ENCODE measurements at regions not wholly inside any gene's neighbourhood (a gene's known extent, or its start where the extent isn't known, plus 50 kb on each side); places are given as distances from the start of the nearest gene placed in this dataset.
"Not testable (repeated sequence)": the region's sequence is repeated elsewhere in the genome, so short reads cannot be mapped to it uniquely, and the experiment has no call there.

DNA sequence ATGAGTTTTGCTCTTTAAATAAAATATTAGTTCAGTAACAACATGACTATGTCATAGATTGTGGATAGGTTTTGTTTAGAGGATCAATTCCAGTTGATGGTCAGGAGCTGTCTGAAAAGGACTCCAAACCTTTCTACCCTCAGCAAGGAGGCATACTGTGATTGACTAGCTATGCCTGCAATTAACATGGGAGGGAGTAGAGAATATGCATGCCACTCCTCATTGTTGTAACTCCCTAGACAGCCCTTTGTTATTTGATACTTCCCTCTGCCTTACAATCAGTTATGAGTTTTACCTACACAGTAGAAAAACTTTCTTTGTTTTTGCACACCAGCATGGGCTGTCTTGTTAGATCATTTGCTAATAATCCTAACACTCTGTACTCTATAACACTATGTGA lies 1418.5 kb downstream of the KHDRBS2 start:
- Histone ChIP-seq H3K4me1 (ENCODE audit: control insufficient read depth in 2 of 3, insufficient read depth in 2 of 3, low read depth in 1 of 3, low read length in 3 of 3) (no peaks in the 10 kb centered on the region), H3K27me3 (ENCODE audit: control insufficient read depth, insufficient read depth, low read length) (no peaks in the 10 kb centered on the region), H3K9me3 (ENCODE audit: control insufficient read depth in 2 of 3, insufficient read depth in 1 of 3, low read length in 3 of 3) (no peaks in the 10 kb centered on the region), H3K36me3 (ENCODE audit: control insufficient read depth in 2 of 3, insufficient read depth in 3 of 3, low read length in 3 of 3) (no peaks in the 10 kb centered on the region), H3K4me3 (ENCODE audit: low read length in 3 of 3) (no peak overlapping the region), H3K9ac (ENCODE audit: low read length in 3 of 3) (no peak overlapping the region), H3K27ac (ENCODE audit: low read depth in 2 of 2, low read length in 2 of 2) (no peak overlapping the region)
- FAIRE-seq: no peak
- no peak for DNase-seq
- intact Hi-C loops (cut with DNase I): no loop called here
- TF ChIP-seq, protein P1, sequence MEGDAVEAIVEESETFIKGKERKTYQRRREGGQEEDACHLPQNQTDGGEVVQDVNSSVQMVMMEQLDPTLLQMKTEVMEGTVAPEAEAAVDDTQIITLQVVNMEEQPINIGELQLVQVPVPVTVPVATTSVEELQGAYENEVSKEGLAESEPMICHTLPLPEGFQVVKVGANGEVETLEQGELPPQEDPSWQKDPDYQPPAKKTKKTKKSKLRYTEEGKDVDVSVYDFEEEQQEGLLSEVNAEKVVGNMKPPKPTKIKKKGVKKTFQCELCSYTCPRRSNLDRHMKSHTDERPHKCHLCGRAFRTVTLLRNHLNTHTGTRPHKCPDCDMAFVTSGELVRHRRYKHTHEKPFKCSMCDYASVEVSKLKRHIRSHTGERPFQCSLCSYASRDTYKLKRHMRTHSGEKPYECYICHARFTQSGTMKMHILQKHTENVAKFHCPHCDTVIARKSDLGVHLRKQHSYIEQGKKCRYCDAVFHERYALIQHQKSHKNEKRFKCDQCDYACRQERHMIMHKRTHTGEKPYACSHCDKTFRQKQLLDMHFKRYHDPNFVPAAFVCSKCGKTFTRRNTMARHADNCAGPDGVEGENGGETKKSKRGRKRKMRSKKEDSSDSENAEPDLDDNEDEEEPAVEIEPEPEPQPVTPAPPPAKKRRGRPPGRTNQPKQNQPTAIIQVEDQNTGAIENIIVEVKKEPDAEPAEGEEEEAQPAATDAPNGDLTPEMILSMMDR (IDR thresholded peaks at IDR 0.05; ENCODE audit: borderline replicate concordance, extremely low read depth, insufficient read depth): no peak

DNA sequence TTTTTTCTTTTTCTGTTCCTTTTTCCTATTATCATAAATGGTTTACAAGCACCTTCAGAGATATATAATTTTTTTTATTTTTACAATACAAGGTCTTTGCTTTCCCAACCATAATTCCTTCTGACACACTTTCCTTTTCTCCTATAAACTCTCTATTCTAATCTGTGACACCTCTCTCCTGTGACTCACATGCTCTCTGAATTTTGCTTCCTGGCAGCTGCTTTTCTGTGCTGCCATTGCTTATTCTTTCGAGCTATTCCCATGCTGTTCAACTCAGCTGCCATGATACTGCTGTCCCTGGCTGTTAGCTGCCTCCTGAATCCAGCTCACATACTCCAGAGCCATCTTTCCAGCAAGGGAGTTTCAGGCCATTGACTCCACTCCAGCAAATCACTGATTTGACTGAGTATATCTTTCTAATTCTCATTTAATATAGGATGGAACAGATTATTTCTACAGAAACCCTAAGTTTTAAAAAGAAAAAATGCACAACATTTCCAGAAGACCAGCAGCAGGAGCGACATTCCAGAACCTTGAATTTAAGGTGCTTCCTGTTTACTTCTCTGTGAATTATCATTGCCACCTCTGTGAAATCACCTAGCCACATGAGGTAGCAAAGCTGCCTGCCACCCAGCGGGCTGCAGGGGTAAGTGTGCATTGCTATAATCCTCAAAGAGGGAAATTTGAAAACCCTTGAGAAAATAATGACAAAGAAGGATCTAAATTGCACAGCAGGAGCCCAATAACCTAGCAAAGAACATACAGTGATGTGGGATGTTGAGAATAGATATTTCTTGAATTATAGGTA lies 1442.6 kb downstream of the KHDRBS2 start:
- H3K36me3 ChIP-seq (ENCODE audit: control insufficient read depth in 2 of 3, insufficient read depth in 3 of 3, low read length in 3 of 3); H3K9ac ChIP-seq (ENCODE audit: low read length in 3 of 3); H3K9me3 ChIP-seq (ENCODE audit: control insufficient read depth in 2 of 3, insufficient read depth in 1 of 3, low read length in 3 of 3); H3K4me3 ChIP-seq (ENCODE audit: low read length in 3 of 3); FAIRE-seq; H3K4me1 ChIP-seq (ENCODE audit: control insufficient read depth in 2 of 3, insufficient read depth in 2 of 3, low read depth in 1 of 3, low read length in 3 of 3); H3K27me3 ChIP-seq (ENCODE audit: control insufficient read depth, insufficient read depth, low read length); intact Hi-C loops (cut with DNase I); H3K27ac ChIP-seq (ENCODE audit: low read depth in 2 of 2, low read length in 2 of 2): not testable (repeated sequence)
- peak in 2 of 5 donors; percentile 1 to 14 for DNase-seq

DNA sequence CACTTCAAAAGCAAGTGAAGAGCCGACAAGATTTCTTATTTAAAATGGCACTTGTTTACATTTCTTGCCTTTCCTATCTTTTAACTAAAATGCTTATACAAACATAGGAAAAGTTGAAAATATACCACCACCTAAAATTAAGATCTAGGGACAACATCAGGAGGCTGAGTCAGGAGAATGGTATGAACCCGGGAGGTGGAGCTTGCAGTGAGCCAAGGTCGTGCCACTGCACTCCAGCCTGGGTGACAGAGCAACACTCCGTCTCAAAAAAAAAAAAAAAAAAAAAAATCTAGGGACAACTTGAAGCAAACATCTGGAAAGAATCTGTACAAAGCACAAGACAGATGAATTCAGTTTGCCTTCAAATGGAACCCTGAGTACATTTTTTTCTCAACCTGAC lies 1455.3 kb downstream of the KHDRBS2 start:
- intact Hi-C loops (cut with DNase I); H3K4me1 ChIP-seq (ENCODE audit: control insufficient read depth in 2 of 3, insufficient read depth in 2 of 3, low read depth in 1 of 3, low read length in 3 of 3); H3K36me3 ChIP-seq (ENCODE audit: control insufficient read depth in 2 of 3, insufficient read depth in 3 of 3, low read length in 3 of 3); H3K27me3 ChIP-seq (ENCODE audit: control insufficient read depth, insufficient read depth, low read length); H3K27ac ChIP-seq (ENCODE audit: low read depth in 2 of 2, low read length in 2 of 2); H3K4me3 ChIP-seq (ENCODE audit: low read length in 3 of 3); H3K9ac ChIP-seq (ENCODE audit: low read length in 3 of 3); DNase-seq; FAIRE-seq; H3K9me3 ChIP-seq (ENCODE audit: control insufficient read depth in 2 of 3, insufficient read depth in 1 of 3, low read length in 3 of 3): not testable (repeated sequence)

DNA sequence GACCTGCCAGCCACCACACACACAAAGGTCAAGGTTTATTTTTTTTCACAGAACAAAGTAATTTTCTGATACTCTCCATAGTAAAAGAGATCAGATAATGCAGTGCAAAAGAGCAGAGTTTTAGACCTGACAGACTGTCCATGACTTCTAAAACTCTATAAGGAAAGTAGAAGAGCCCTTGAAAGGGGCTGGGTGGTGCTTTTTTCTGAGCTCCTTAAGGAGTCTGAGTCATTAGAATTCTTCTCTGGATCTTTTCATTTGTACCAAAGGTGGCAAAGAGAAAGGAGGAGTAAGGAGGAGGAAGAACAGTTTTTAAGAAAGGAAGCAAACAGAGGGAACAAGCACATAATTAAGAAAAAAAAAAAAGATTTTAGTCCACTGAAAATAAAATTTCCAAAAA lies 1463.4 kb downstream of the KHDRBS2 start:
- FAIRE-seq; H3K9ac ChIP-seq (ENCODE audit: low read length in 3 of 3); H3K4me3 ChIP-seq (ENCODE audit: low read length in 3 of 3); H3K4me1 ChIP-seq (ENCODE audit: control insufficient read depth in 2 of 3, insufficient read depth in 2 of 3, low read depth in 1 of 3, low read length in 3 of 3); H3K27ac ChIP-seq (ENCODE audit: low read depth in 2 of 2, low read length in 2 of 2); H3K27me3 ChIP-seq (ENCODE audit: control insufficient read depth, insufficient read depth, low read length); H3K36me3 ChIP-seq (ENCODE audit: control insufficient read depth in 2 of 3, insufficient read depth in 3 of 3, low read length in 3 of 3); H3K9me3 ChIP-seq (ENCODE audit: control insufficient read depth in 2 of 3, insufficient read depth in 1 of 3, low read length in 3 of 3); DNase-seq; intact Hi-C loops (cut with DNase I): not testable (repeated sequence)

DNA sequence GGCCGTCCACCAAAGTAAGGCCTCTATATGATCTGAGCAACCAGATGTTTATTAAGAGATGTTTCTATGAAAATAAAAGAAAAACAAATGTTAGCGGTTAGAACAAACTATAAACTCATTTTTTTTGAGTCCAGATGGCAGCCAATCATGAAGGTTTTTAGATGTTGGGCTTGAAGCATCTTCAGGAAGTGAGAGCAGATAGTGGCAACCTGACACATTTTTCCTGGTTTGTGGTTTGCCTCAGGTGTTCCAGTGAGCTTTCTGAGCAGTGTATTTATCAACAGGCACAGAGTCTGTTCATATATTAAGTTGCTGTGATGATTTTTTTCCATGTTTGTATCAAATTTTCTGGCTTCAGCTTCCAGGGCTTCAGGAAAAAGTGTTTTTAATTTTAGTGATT lies 1468.0 kb downstream of the KHDRBS2 start:
- H3K36me3 ChIP-seq (ENCODE audit: control insufficient read depth in 2 of 3, insufficient read depth in 3 of 3, low read length in 3 of 3); DNase-seq; H3K9me3 ChIP-seq (ENCODE audit: control insufficient read depth in 2 of 3, insufficient read depth in 1 of 3, low read length in 3 of 3); FAIRE-seq; H3K9ac ChIP-seq (ENCODE audit: low read length in 3 of 3); H3K27me3 ChIP-seq (ENCODE audit: control insufficient read depth, insufficient read depth, low read length); intact Hi-C loops (cut with DNase I); H3K4me1 ChIP-seq (ENCODE audit: control insufficient read depth in 2 of 3, insufficient read depth in 2 of 3, low read depth in 1 of 3, low read length in 3 of 3); H3K4me3 ChIP-seq (ENCODE audit: low read length in 3 of 3); H3K27ac ChIP-seq (ENCODE audit: low read depth in 2 of 2, low read length in 2 of 2): not testable (repeated sequence)

DNA sequence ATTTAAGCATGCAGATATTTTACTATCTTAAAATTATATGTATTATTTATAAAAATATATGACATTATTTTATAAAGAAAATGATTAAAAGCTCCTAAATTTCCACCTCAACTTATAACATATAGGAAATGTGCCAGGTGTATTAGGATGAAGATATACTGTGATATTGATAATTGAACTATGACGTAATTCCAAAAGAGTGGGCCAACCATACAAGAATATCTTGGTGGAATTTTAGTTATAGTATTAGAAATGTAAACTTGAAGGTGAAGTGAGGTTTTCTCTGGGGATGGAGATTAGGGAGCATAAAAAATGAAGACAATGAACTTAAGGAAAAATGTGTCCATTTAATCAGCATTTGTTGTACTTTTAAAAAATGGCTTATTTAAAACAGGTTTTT lies 1471.2 kb downstream of the KHDRBS2 start:
- FAIRE-seq; H3K27ac ChIP-seq (ENCODE audit: low read depth in 2 of 2, low read length in 2 of 2); H3K9ac ChIP-seq (ENCODE audit: low read length in 3 of 3); H3K27me3 ChIP-seq (ENCODE audit: control insufficient read depth, insufficient read depth, low read length); H3K9me3 ChIP-seq (ENCODE audit: control insufficient read depth in 2 of 3, insufficient read depth in 1 of 3, low read length in 3 of 3); H3K4me3 ChIP-seq (ENCODE audit: low read length in 3 of 3); DNase-seq; H3K4me1 ChIP-seq (ENCODE audit: control insufficient read depth in 2 of 3, insufficient read depth in 2 of 3, low read depth in 1 of 3, low read length in 3 of 3); H3K36me3 ChIP-seq (ENCODE audit: control insufficient read depth in 2 of 3, insufficient read depth in 3 of 3, low read length in 3 of 3); intact Hi-C loops (cut with DNase I): not testable (repeated sequence)

DNA sequence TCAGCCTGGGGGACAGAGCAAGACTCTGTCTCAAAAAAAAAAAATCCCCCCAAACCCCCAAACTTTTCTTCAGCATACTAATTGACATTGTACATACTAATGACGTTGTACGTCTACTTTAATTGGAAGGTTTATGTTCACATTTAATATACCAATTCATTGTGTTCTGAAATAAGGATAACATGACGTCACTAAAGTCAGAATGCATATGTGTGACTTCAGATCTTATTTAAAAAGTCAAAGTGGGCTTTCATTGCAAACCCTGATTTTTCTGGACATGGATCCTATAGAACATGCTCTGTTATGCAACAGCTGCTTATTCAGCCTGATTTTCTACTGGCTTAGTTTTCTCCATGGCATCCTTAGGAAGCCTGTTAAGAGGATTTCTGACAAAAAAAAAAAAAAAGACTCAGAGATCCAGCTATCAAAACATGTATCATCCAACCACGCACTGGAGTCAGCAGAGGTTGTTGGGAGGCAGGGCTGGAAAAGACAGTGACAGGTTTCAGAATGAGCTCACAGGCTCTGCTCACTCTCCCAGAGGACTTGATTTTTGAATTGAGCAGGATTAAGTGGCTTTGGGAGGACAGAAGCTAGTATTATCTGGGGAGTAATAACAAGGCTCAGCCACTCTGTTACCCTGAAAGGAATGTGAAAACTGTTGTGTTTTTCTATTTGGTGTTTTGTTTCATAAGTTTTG lies 1472.0 kb downstream of the KHDRBS2 start:
- H3K27ac ChIP-seq (ENCODE audit: low read depth in 2 of 2, low read length in 2 of 2); intact Hi-C loops (cut with DNase I); H3K4me3 ChIP-seq (ENCODE audit: low read length in 3 of 3); H3K27me3 ChIP-seq (ENCODE audit: control insufficient read depth, insufficient read depth, low read length); DNase-seq; H3K4me1 ChIP-seq (ENCODE audit: control insufficient read depth in 2 of 3, insufficient read depth in 2 of 3, low read depth in 1 of 3, low read length in 3 of 3); H3K9ac ChIP-seq (ENCODE audit: low read length in 3 of 3); H3K9me3 ChIP-seq (ENCODE audit: control insufficient read depth in 2 of 3, insufficient read depth in 1 of 3, low read length in 3 of 3); H3K36me3 ChIP-seq (ENCODE audit: control insufficient read depth in 2 of 3, insufficient read depth in 3 of 3, low read length in 3 of 3); FAIRE-seq: not testable (repeated sequence)

All from kidney (tissue), 13 donors.